SK-N-SH (cell line): ENCODE measurements at regions not wholly inside any gene's neighbourhood (a gene's known extent, or its start where the extent isn't known, plus 50 kb on each side); places are given as distances from the start of the nearest gene placed in this dataset.

Source experiments
- CHD2 ChIP-seq: fragments of 150-350 bp; IDR thresholded peaks from 2 replicates; pipeline ENCODE4 v1.6.1; 2018; ENCODE audit warnings: low read length; ENCODE audit not compliant: partially characterized antibody
- EP300 ChIP-seq, 2 experiments: IDR thresholded peaks; 2 replicates each; pipeline versions ENCODE4 v1.4.0 to v1.6.1; 2012; ENCODE audit warnings: borderline replicate concordance in 1 of 2, low read depth in 1 of 2, low read length in 1 of 2
- EZH2phosphoT487 ChIP-seq: fragments of 200-600 bp; sonication (generic); IDR thresholded peaks from 2 replicates; pipeline ENCODE4 v1.6.1; 2017; ENCODE audit warnings: low read depth, mixed run types, mild to moderate bottlenecking, antibody characterized with exemption, moderate library complexity, borderline replicate concordance
- JUND ChIP-seq: IDR thresholded peaks from 2 replicates; pipeline ENCODE4 v1.4.0; 2012
- NRF1 ChIP-seq: IDR thresholded peaks from 2 replicates; pipeline ENCODE4 v1.6.1; 2012; ENCODE audit warnings: low read depth, mild to moderate bottlenecking, low read length
- POLR2AphosphoS5 ChIP-seq: IDR thresholded peaks from 2 replicates; pipeline ENCODE4 v1.6.1; 2012; ENCODE audit warnings: low read depth, low read length
- RAD21 ChIP-seq: IDR thresholded peaks from 2 replicates; pipeline ENCODE4 v1.6.1; 2012; ENCODE audit warnings: mild to moderate bottlenecking, low read length
- REST ChIP-seq: IDR thresholded peaks from 2 replicates; pipeline ENCODE4 v1.6.1; 2012; ENCODE audit warnings: mild to moderate bottlenecking, low read depth, low read length, moderate library complexity
- SIN3A ChIP-seq: IDR thresholded peaks from 2 replicates; pipeline ENCODE4 v1.6.1; 2012; ENCODE audit warnings: low read depth, mild to moderate bottlenecking, low read length, moderate library complexity, borderline replicate concordance
- TF ChIP-seq, protein P1 (sequence below): fragments of 200-600 bp; sonication (generic); IDR thresholded peaks from 2 replicates; pipeline ENCODE4 v1.6.1; 2017; ENCODE audit warnings: antibody characterized with exemption, mild to moderate bottlenecking, moderate library complexity
- TF ChIP-seq, protein P2 (sequence below): IDR thresholded peaks from 2 replicates; pipeline ENCODE4; 2012
- TF ChIP-seq, protein P3 (sequence below): fragments of 150-350 bp; IDR thresholded peaks from 2 replicates; pipeline ENCODE4 v1.6.1; 2017; ENCODE audit warnings: antibody characterized with exemption, low read length, low read depth, borderline replicate concordance

GRCh38 chr20:39101895-39102294 lies 139.8 kb downstream of the DHX35 start:
- TF ChIP-seq, protein P1, sequence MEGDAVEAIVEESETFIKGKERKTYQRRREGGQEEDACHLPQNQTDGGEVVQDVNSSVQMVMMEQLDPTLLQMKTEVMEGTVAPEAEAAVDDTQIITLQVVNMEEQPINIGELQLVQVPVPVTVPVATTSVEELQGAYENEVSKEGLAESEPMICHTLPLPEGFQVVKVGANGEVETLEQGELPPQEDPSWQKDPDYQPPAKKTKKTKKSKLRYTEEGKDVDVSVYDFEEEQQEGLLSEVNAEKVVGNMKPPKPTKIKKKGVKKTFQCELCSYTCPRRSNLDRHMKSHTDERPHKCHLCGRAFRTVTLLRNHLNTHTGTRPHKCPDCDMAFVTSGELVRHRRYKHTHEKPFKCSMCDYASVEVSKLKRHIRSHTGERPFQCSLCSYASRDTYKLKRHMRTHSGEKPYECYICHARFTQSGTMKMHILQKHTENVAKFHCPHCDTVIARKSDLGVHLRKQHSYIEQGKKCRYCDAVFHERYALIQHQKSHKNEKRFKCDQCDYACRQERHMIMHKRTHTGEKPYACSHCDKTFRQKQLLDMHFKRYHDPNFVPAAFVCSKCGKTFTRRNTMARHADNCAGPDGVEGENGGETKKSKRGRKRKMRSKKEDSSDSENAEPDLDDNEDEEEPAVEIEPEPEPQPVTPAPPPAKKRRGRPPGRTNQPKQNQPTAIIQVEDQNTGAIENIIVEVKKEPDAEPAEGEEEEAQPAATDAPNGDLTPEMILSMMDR, result no peak
- no peak for TF ChIP-seq CHD2
- no peak for TF ChIP-seq EZH2phosphoT487
- no peak for TF ChIP-seq RAD21
- no peak for TF ChIP-seq POLR2AphosphoS5
- TF ChIP-seq REST, result no peak
- TF ChIP-seq, protein P2, sequence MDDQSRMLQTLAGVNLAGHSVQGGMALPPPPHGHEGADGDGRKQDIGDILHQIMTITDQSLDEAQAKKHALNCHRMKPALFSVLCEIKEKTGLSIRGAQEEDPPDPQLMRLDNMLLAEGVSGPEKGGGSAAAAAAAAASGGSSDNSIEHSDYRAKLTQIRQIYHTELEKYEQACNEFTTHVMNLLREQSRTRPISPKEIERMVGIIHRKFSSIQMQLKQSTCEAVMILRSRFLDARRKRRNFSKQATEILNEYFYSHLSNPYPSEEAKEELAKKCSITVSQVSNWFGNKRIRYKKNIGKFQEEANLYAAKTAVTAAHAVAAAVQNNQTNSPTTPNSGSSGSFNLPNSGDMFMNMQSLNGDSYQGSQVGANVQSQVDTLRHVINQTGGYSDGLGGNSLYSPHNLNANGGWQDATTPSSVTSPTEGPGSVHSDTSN, result no peak
- TF ChIP-seq JUND, result no peak
- TF ChIP-seq EP300 (IDR thresholded peaks at IDR 0.05; ENCODE audit: borderline replicate concordance in 1 of 2, low read depth in 1 of 2, low read length in 1 of 2), result no peak
- no peak for TF ChIP-seq NRF1
- TF ChIP-seq, protein P3, sequence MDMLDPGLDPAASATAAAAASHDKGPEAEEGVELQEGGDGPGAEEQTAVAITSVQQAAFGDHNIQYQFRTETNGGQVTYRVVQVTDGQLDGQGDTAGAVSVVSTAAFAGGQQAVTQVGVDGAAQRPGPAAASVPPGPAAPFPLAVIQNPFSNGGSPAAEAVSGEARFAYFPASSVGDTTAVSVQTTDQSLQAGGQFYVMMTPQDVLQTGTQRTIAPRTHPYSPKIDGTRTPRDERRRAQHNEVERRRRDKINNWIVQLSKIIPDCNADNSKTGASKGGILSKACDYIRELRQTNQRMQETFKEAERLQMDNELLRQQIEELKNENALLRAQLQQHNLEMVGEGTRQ, result no peak
- no peak for TF ChIP-seq SIN3A
